Keratinocyte (primary cell): ENCODE measurements at regions not wholly inside any gene's neighbourhood (a gene's known extent, or its start where the extent isn't known, plus 50 kb on each side); places are given as distances from the start of the nearest gene placed in this dataset.

Experiments
- DNase-seq: peaks from one replicate; pipeline ENCODE4 v3.0.0-alpha.2; 2011; ENCODE audit warnings: low read depth, missing footprints, low spot score
- FAIRE-seq: peaks from 2 replicates; lab custom pipeline; 2011; peaks lifted over from hg19 to GRCh38; lab: Jason Lieb, UNC
- H2AFZ ChIP-seq: 2 replicates; pipeline ENCODE4 v1.6.0; 2012; ENCODE audit warnings: low read length, control low read depth, inconsistent platforms; ENCODE audit not compliant: control insufficient read depth
- H3K27ac ChIP-seq: 2 replicates; pipeline ENCODE4 v1.5.1; 2011; ENCODE audit warnings: low read length; ENCODE audit not compliant: control insufficient read depth, insufficient read depth
- H3K27me3 ChIP-seq: 3 replicates; pipeline ENCODE4 v1.6.0; 2011; ENCODE audit warnings: low read length; ENCODE audit not compliant: control insufficient read depth, insufficient read depth; ENCODE audit errors: extremely low read depth
- H3K36me3 ChIP-seq, 2 experiments: 2 replicates in 1 of 2; 3 replicates in 1 of 2; pipeline ENCODE4 v1.5.1; 2011; ENCODE audit warnings: low read length in 2 of 2, mild to moderate bottlenecking in 1 of 2; ENCODE audit not compliant: control insufficient read depth in 2 of 2, insufficient read depth in 2 of 2; ENCODE audit errors: extremely low read depth in 1 of 2
- H3K4me1 ChIP-seq: 3 replicates; pipeline ENCODE4 v1.5.1; 2011; ENCODE audit warnings: low read length; ENCODE audit not compliant: control insufficient read depth, insufficient read depth; ENCODE audit errors: extremely low read depth
- H3K4me2 ChIP-seq: 3 replicates; pipeline ENCODE4 v1.6.0; 2011; ENCODE audit warnings: low read depth, low read length; ENCODE audit not compliant: control insufficient read depth, insufficient read depth; ENCODE audit errors: extremely low read depth
- H3K4me3 ChIP-seq, 3 experiments: fragments of 200-600 bp in 1 of 3; sonication (generic) in 1 of 3; 2 replicates in 2 of 3; 3 replicates in 1 of 3; pipeline ENCODE4 v1.5.1; 2011 to 2016; ENCODE audit warnings: low read length in 3 of 3, mild to moderate bottlenecking in 3 of 3, control low read depth in 2 of 3, inconsistent platforms in 1 of 3, low read depth in 1 of 3, mixed read lengths in 1 of 3, mixed run types in 1 of 3, moderate library complexity in 1 of 3; ENCODE audit not compliant: control insufficient read depth in 2 of 3, insufficient read depth in 2 of 3; ENCODE audit errors: extremely low read depth in 1 of 3
- H3K79me2 ChIP-seq: 2 replicates; pipeline ENCODE4 v1.6.0; 2012; ENCODE audit warnings: low read length; ENCODE audit not compliant: control insufficient read depth, insufficient read depth
- H3K9ac ChIP-seq: 3 replicates; pipeline ENCODE4 v1.6.0; 2011; ENCODE audit warnings: low read length; ENCODE audit not compliant: control insufficient read depth, insufficient read depth; ENCODE audit errors: extremely low read depth
- H3K9me1 ChIP-seq: 3 replicates; pipeline ENCODE4 v1.6.0; 2011; ENCODE audit warnings: low read length; ENCODE audit not compliant: control insufficient read depth, insufficient read depth; ENCODE audit errors: extremely low read depth
- H3K9me3 ChIP-seq: 2 replicates; pipeline ENCODE4 v1.5.1; 2012; ENCODE audit warnings: low read depth, low read length; ENCODE audit not compliant: control insufficient read depth
- H4K20me1 ChIP-seq: 3 replicates; pipeline ENCODE4 v1.6.0; 2011; ENCODE audit warnings: low read length; ENCODE audit not compliant: control insufficient read depth, insufficient read depth; ENCODE audit errors: extremely low read depth
- EZH2 ChIP-seq: IDR thresholded peaks from one replicate; pipeline ENCODE4 v1.6.1; 2012; ENCODE audit warnings: inconsistent platforms, mild to moderate bottlenecking, low read length, moderate library complexity
- dilution Hi-C: fragments of 300-500 bp; cut with MboI; formaldehyde crosslinking; loops from one replicate; pipeline ENCODE4 v1.7.0; 2020; ENCODE audit warnings: low sequenced_read_pairs; ENCODE audit not compliant: extremely low pct_ligation_motif_present
- TF ChIP-seq, protein P1 (sequence below), 3 experiments: IDR thresholded peaks in 1 of 3; conservative IDR thresholded peaks in 1 of 3; optimal IDR thresholded peaks in 1 of 3; 2 replicates in 2 of 3; 3 replicates in 1 of 3; pipeline versions ENCODE3 to v1.5.1; 2011; ENCODE audit warnings: low read length in 3 of 3, mild to moderate bottlenecking in 3 of 3, moderate library complexity in 2 of 3, control low read depth in 1 of 3, inconsistent platforms in 1 of 3; ENCODE audit not compliant: insufficient read depth in 2 of 3; ENCODE audit errors: extremely low read depth in 1 of 3

- dilution Hi-C loops: no loop called here
- Histone ChIP-seq H3K4me3 (no peak overlapping the region), H4K20me1 (no peaks in the 10 kb centered on the region), H3K9ac (no peak overlapping the region), H3K9me1 (no peaks in the 10 kb centered on the region), H3K9me3 (no peaks in the 10 kb centered on the region), H3K36me3 (no peaks in the 10 kb centered on the region), H3K79me2 (no peaks in the 10 kb centered on the region), H2AFZ (no peak overlapping the region), H3K27me3 (no peaks in the 10 kb centered on the region), H3K4me1 (no peaks in the 10 kb centered on the region), H3K4me2 (no peak overlapping the region), H3K27ac (no peak overlapping the region)
- FAIRE-seq: no peak
- TF ChIP-seq, protein P1, sequence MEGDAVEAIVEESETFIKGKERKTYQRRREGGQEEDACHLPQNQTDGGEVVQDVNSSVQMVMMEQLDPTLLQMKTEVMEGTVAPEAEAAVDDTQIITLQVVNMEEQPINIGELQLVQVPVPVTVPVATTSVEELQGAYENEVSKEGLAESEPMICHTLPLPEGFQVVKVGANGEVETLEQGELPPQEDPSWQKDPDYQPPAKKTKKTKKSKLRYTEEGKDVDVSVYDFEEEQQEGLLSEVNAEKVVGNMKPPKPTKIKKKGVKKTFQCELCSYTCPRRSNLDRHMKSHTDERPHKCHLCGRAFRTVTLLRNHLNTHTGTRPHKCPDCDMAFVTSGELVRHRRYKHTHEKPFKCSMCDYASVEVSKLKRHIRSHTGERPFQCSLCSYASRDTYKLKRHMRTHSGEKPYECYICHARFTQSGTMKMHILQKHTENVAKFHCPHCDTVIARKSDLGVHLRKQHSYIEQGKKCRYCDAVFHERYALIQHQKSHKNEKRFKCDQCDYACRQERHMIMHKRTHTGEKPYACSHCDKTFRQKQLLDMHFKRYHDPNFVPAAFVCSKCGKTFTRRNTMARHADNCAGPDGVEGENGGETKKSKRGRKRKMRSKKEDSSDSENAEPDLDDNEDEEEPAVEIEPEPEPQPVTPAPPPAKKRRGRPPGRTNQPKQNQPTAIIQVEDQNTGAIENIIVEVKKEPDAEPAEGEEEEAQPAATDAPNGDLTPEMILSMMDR (optimal IDR thresholded peaks at IDR 0.05 in 1 of 3, IDR thresholded peaks at IDR 0.05 in 1 of 3, conservative IDR thresholded peaks at IDR 0.05 in 1 of 3; ENCODE audit: extremely low read depth in 1 of 3, insufficient read depth in 2 of 3, low read length in 3 of 3): no peak
- TF ChIP-seq EZH2: no peak
- DNase-seq: no peak
These were observed 895.6 kb downstream of the TTLL7 start for GRCh38 chr1:83103341-83103740.

- Histone ChIP-seq H3K4me2 (no peak overlapping the region), H3K27ac (no peak overlapping the region), H3K4me3 (no peak overlapping the region), H2AFZ (no peak overlapping the region), H3K4me1 (no peaks in the 10 kb centered on the region), H3K9ac (no peak overlapping the region), H3K9me1 (no peaks in the 10 kb centered on the region), H3K36me3 (no peaks in the 10 kb centered on the region), H4K20me1 (no peaks in the 10 kb centered on the region), H3K27me3 (no peaks in the 10 kb centered on the region), H3K9me3 (no peaks in the 10 kb centered on the region), H3K79me2 (no peaks in the 10 kb centered on the region)
- dilution Hi-C loops: no loop called here
- TF ChIP-seq, protein P1 (optimal IDR thresholded peaks at IDR 0.05 in 1 of 3, IDR thresholded peaks at IDR 0.05 in 1 of 3, conservative IDR thresholded peaks at IDR 0.05 in 1 of 3; ENCODE audit: extremely low read depth in 1 of 3, insufficient read depth in 2 of 3, low read length in 3 of 3): no peak
- no peak for TF ChIP-seq EZH2
- DNase-seq: no peak
- no peak for FAIRE-seq
These were observed 896.3 kb downstream of the TTLL7 start for GRCh38 chr1:83102630-83103071.
